ENCODE measurements at regions not wholly inside any gene's neighbourhood (a gene's known extent, or its start where the extent isn't known, plus 50 kb on each side); places are given as distances from the start of the nearest gene placed in this dataset.

DNA sequence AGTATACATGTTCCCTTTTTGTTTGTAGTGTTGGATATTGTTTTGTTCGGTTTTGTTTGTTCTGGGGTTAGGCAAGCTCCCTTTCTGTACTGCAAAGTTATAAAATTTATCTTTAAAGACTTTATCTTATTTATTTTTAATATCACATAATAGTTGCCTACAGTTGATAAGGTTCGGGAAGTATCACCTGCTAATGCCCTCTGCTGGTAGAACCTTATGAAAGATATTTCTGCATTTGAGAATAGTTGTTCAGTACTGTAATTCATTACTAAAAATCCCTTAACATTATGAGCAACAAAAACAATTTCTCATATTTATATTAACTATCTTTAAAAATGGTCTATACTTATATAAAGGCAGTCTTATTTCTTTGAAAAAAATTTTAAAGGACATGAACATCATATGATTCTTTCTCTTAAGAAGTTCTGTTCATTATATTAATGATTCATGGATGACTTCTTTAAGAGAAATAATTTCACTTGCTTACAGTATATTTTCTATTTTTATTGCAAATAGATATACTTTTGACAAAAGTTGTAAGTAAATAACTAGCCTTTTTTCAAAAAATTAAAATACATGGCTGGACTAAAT lies 1126.8 kb downstream of the SI start:
- TF ChIP-seq, protein P1, sequence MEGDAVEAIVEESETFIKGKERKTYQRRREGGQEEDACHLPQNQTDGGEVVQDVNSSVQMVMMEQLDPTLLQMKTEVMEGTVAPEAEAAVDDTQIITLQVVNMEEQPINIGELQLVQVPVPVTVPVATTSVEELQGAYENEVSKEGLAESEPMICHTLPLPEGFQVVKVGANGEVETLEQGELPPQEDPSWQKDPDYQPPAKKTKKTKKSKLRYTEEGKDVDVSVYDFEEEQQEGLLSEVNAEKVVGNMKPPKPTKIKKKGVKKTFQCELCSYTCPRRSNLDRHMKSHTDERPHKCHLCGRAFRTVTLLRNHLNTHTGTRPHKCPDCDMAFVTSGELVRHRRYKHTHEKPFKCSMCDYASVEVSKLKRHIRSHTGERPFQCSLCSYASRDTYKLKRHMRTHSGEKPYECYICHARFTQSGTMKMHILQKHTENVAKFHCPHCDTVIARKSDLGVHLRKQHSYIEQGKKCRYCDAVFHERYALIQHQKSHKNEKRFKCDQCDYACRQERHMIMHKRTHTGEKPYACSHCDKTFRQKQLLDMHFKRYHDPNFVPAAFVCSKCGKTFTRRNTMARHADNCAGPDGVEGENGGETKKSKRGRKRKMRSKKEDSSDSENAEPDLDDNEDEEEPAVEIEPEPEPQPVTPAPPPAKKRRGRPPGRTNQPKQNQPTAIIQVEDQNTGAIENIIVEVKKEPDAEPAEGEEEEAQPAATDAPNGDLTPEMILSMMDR (IDR thresholded peaks at IDR 0.05; ENCODE audit: control extremely low read depth, extremely low read depth): no peak
- WGBS, 2 donors: 26 to 28% methylated on average over 2 of the region's 2 CpGs
- no peaks in the 10 kb centered on the region for H3K27me3 ChIP-seq (ENCODE audit: control insufficient read depth in 3 of 3, insufficient read depth in 3 of 3, low read length in 2 of 3)
- no peak overlapping the region for H3K27ac ChIP-seq (ENCODE audit: low read depth in 1 of 2, low read length in 1 of 2)
- H3K9ac ChIP-seq (ENCODE audit: insufficient read depth in 1 of 2, low read length in 2 of 2): no peak overlapping the region
- H3K36me3 ChIP-seq (ENCODE audit: control insufficient read depth in 4 of 4, insufficient read depth in 4 of 4, low read length in 4 of 4): no peaks in the 10 kb centered on the region
- H3K4me3 ChIP-seq: no peak overlapping the region
- DNase-seq (peak in 2 of 3 donors; percentile 3 to 13), ATAC-seq (ENCODE audit: insufficient read depth, low FRiP score) (no peak)
- H3K9me3 ChIP-seq (ENCODE audit: control insufficient read depth in 4 of 4, insufficient read depth in 3 of 4, low read length in 3 of 4): peaks cover 0 to 3% (median 0%) of the 10 kb centered on the region in 4 donors
- H3K4me1 ChIP-seq (ENCODE audit: control insufficient read depth in 5 of 5, insufficient read depth in 5 of 5, low read length in 5 of 5): no peaks in the 10 kb centered on the region

DNA sequence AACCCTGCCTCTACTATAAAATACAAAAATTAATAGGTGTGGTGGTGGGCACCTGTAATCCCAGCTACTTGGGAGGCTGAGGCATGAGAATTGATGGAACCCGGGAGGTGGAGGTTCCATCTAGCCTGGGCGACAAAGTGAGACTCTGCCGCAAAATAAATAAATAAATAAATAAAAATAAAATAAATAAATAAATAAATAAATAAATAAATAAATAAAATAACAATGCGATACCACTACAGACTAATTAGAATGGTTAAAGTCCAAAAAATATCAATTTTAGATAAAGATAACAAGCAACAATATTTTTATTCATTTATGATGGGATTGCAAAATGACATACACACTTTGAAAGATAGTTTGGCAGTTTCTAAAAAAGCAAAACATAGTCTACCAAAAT lies 1131.5 kb downstream of the SI start:
- H3K27me3 ChIP-seq (ENCODE audit: control insufficient read depth in 3 of 3, insufficient read depth in 3 of 3, low read length in 2 of 3): no peaks in the 10 kb centered on the region
- ATAC-seq (ENCODE audit: insufficient read depth, low FRiP score) (no peak), DNase-seq (no peak)
- H3K4me3 ChIP-seq: no peak overlapping the region
- no peak overlapping the region for H3K27ac ChIP-seq (ENCODE audit: low read depth in 1 of 2, low read length in 1 of 2)
- TF ChIP-seq, protein P1 (IDR thresholded peaks at IDR 0.05; ENCODE audit: control extremely low read depth, extremely low read depth): no peak
- H3K4me1 ChIP-seq (ENCODE audit: control insufficient read depth in 5 of 5, insufficient read depth in 5 of 5, low read length in 5 of 5): no peaks in the 10 kb centered on the region
- H3K36me3 ChIP-seq (ENCODE audit: control insufficient read depth in 4 of 4, insufficient read depth in 4 of 4, low read length in 4 of 4): no peaks in the 10 kb centered on the region
- no peak overlapping the region for H3K9ac ChIP-seq (ENCODE audit: insufficient read depth in 1 of 2, low read length in 2 of 2)
- no peaks in the 10 kb centered on the region for H3K9me3 ChIP-seq (ENCODE audit: control insufficient read depth in 4 of 4, insufficient read depth in 3 of 4, low read length in 3 of 4)
- WGBS, 2 donors: 72 to 97% methylated on average over 4 of the region's 4 CpGs

DNA sequence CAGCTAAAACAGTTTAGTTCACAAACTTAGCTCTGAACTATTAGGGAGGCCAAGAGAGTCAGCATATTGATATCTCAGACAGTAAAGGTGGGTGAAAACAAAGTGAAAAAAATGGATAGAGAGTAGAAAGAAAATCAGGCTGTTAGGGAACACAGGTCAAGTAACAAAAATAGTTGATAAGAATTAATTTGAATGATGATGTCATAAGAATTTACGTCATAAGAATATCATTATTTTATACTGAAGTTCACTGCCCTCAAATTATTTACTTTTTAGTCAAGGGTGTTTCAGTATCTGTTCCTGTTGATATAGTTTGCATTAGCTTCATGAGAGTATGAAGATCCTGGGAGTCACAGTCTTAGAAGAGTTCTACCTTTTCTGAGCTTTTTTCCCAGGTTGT lies 1134.6 kb downstream of the SI start:
- no peak overlapping the region for H3K9ac ChIP-seq (ENCODE audit: insufficient read depth in 1 of 2, low read length in 2 of 2)
- TF ChIP-seq, protein P1 (IDR thresholded peaks at IDR 0.05; ENCODE audit: control extremely low read depth, extremely low read depth): no peak
- no peaks in the 10 kb centered on the region for H3K4me1 ChIP-seq (ENCODE audit: control insufficient read depth in 5 of 5, insufficient read depth in 5 of 5, low read length in 5 of 5)
- H3K27me3 ChIP-seq (ENCODE audit: control insufficient read depth in 3 of 3, insufficient read depth in 3 of 3, low read length in 2 of 3): no peaks in the 10 kb centered on the region
- no peak for ATAC-seq (ENCODE audit: insufficient read depth, low FRiP score)
- no peaks in the 10 kb centered on the region for H3K36me3 ChIP-seq (ENCODE audit: control insufficient read depth in 4 of 4, insufficient read depth in 4 of 4, low read length in 4 of 4)
- no peak overlapping the region for H3K4me3 ChIP-seq
- H3K9me3 ChIP-seq (ENCODE audit: control insufficient read depth in 4 of 4, insufficient read depth in 3 of 4, low read length in 3 of 4): peaks cover 0 to 4% (median 0%) of the 10 kb centered on the region in 4 donors
- H3K27ac ChIP-seq (ENCODE audit: low read depth in 1 of 2, low read length in 1 of 2): no peak overlapping the region
- 82 to 91% methylated on average over 1 of the region's 1 CpG for whole genome bisulfite sequencing, 2 donors
- DNase-seq: no peak

DNA sequence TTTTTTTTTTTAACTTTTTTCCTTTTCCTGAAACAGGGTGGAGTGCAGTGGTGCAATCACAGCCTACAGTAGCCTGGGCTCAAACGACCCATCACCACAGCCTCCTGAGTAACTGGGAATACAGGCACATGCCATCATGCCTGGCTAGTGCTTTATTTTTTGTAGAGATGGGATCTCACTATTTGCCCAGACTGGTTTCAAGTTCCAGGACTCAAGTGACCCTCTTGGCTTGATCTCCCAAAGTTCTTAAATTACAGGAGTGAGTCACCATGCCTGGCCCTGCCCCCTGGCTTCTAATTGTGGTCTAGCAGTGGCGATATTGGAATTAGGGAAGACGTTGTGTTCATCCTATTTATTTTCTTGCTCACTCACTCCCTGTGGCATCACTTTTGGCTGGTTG lies 1138.4 kb downstream of the SI start:
- Histone ChIP-seq H3K9ac (ENCODE audit: insufficient read depth in 1 of 2, low read length in 2 of 2) (no peak overlapping the region), H3K27ac (ENCODE audit: low read depth in 1 of 2, low read length in 1 of 2) (no peak overlapping the region), H3K4me3 (no peak overlapping the region), H3K9me3 (ENCODE audit: control insufficient read depth in 4 of 4, insufficient read depth in 3 of 4, low read length in 3 of 4) (peaks cover 0 to 4% (median 0%) of the 10 kb centered on the region in 4 donors), H3K36me3 (ENCODE audit: control insufficient read depth in 4 of 4, insufficient read depth in 4 of 4, low read length in 4 of 4) (no peaks in the 10 kb centered on the region), H3K27me3 (ENCODE audit: control insufficient read depth in 3 of 3, insufficient read depth in 3 of 3, low read length in 2 of 3) (no peaks in the 10 kb centered on the region), H3K4me1 (ENCODE audit: control insufficient read depth in 5 of 5, insufficient read depth in 5 of 5, low read length in 5 of 5) (no peaks in the 10 kb centered on the region)
- WGBS, 2 donors: 48 to 59% methylated on average over 3 of the region's 3 CpGs
- no peak for ATAC-seq (ENCODE audit: insufficient read depth, low FRiP score)
- DNase-seq: no peak
- TF ChIP-seq, protein P1 (IDR thresholded peaks at IDR 0.05; ENCODE audit: control extremely low read depth, extremely low read depth): no peak

All from lung (tissue), 11 donors.